Fibroblast of the aortic adventitia (primary cell): ENCODE measurements at regions not wholly inside any gene's neighbourhood (a gene's known extent, or its start where the extent isn't known, plus 50 kb on each side); places are given as distances from the start of the nearest gene placed in this dataset.

Experiments used
- DNase-seq: peaks from one replicate; pipeline ENCODE4 v3.0.0-alpha.2; 2010; ENCODE audit warnings: low read depth
- H3K4me3 ChIP-seq: 2 replicates; pipeline ENCODE4 v1.5.1; 2011; ENCODE audit warnings: low read depth, mild to moderate bottlenecking, control low read depth, low read length, moderate library complexity
- TF ChIP-seq, protein P1 (sequence below): IDR thresholded peaks from 2 replicates; pipeline ENCODE4 v1.5.1; 2011; ENCODE audit warnings: mild to moderate bottlenecking, low read length, control low read depth, inconsistent platforms; ENCODE audit not compliant: insufficient read depth

DNA sequence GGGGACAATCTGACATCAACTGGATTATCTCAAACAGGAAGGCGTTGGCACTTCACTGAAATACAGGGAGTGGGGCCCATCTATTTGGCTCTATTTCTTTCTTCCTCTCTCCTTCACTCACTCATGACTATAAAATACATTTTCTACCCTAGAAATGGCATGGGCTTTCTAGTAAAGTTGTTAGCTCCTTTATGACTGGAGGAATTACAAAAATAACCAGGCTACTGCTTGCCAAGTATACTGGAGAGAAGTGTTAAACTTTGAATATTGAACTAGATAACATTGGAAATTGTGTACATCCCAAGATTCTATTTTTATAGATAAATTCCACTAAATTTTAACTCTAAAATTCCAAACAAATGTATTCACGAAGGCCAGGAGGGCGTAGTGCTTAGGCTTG lies 255.7 kb upstream of the SORCS1 start:
- H3K4me3 ChIP-seq: no peak overlapping the region
- DNase-seq: no peak
- TF ChIP-seq, protein P1, sequence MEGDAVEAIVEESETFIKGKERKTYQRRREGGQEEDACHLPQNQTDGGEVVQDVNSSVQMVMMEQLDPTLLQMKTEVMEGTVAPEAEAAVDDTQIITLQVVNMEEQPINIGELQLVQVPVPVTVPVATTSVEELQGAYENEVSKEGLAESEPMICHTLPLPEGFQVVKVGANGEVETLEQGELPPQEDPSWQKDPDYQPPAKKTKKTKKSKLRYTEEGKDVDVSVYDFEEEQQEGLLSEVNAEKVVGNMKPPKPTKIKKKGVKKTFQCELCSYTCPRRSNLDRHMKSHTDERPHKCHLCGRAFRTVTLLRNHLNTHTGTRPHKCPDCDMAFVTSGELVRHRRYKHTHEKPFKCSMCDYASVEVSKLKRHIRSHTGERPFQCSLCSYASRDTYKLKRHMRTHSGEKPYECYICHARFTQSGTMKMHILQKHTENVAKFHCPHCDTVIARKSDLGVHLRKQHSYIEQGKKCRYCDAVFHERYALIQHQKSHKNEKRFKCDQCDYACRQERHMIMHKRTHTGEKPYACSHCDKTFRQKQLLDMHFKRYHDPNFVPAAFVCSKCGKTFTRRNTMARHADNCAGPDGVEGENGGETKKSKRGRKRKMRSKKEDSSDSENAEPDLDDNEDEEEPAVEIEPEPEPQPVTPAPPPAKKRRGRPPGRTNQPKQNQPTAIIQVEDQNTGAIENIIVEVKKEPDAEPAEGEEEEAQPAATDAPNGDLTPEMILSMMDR: no peak

DNA sequence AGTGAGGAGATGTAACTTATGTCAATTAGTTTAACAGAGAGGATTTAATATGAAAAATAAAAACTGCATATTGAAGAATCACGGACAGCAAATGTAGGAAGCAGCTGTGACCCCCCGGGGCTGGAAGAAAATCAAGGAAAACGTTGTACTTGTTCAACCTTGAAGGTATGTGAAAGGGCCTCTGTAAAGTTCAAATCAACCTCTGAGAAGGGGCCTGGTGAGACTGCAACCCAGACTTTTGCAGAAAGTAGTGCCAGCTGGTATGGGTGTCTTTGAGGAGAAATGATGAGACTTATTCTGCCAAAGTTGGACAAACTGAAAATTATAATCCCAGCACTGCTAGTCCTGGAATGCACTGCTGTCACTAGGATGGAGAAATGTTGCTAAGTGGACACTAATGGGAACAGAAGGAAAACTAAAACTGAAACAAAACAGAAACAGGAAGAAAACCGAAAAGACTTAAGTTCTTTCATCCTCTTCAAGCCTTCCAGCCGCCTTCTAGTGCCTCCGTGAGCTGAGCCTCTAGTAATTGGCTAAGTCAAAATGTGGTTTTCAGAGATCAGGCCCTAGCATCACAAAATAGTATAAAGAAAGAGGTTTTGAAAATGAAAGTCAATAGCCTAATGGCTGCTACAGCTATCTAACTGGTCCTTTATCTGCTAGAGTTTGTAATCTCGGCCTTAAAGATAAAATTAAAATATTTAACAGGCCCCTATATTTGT lies 253.7 kb upstream of the SORCS1 start:
- no peak overlapping the region for H3K4me3 ChIP-seq
- TF ChIP-seq, protein P1: no peak
- DNase-seq: no peak

- TF ChIP-seq, protein P1: no peak
- H3K4me3 ChIP-seq: no peak overlapping the region
- no peak for DNase-seq
Measured at GRCh38 chr10:107417446-107417845, 252.9 kb upstream of the SORCS1 start.

DNA sequence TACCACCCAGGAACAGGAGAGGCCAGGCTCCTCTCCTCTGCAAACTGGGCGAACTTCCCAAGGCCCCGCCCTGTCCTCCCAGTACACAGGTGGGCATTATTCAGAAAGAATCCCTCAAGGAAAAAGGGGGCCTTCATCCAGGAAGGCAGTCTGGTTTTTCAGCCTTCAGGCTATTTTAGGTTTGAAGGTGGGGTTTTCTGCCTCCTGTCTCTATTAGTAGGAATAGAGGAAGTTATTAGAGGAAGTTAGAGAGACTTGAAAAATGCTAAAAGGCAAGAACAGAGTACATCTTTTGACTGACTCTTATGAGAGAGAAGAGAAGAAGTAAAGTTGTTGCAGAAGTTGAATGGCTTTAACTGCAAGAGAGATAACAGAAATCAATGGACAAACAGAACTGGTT lies 250.9 kb upstream of the SORCS1 start:
- H3K4me3 ChIP-seq: no peak overlapping the region
- no peak for DNase-seq
- TF ChIP-seq, protein P1: no peak

- H3K4me3 ChIP-seq: no peak overlapping the region
- DNase-seq: no peak
- TF ChIP-seq, protein P1: no peak
Measured at GRCh38 chr10:107413971-107414370, 249.5 kb upstream of the SORCS1 start.

GRCh38 chr10:107409522-107409921 lies 245.0 kb upstream of the SORCS1 start:
- no peak overlapping the region for H3K4me3 ChIP-seq
- DNase-seq: peak; percentile 11
- TF ChIP-seq, protein P1: no peak

DNA sequence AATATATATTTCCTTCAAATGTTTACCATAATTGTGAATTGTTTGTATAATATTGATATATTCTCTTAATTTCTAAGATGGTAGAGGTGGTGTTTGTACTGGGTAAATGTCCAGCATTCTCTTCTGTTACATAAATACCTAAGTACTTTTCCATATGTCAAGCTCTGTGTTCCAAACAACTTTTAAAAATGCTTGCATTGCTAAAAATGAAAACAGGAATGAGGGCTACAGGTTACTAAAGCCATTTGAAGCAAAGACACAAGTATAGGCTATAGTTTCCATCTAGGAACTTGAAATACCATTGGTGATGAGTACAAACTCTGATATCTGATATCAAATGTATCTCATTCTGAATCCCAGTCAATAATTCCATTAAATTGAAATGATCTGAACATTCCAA lies 233.6 kb upstream of the SORCS1 start:
- no peak for DNase-seq
- TF ChIP-seq, protein P1: no peak
- no peak overlapping the region for H3K4me3 ChIP-seq
